Fibroblast of lung (primary cell): ENCODE measurements at regions not wholly inside any gene's neighbourhood (a gene's known extent, or its start where the extent isn't known, plus 50 kb on each side); places are given as distances from the start of the nearest gene placed in this dataset.

Experiments
- DNase-seq, 2 donors: peaks; one replicate each; pipeline versions ENCODE4 v3.0.0 to v3.0.0-alpha.2; 2010; ENCODE audit warnings: low read depth in 2 of 2
- H2AFZ ChIP-seq: 2 replicates; pipeline ENCODE4 v1.5.1; 2012; ENCODE audit warnings: low read length, control low read depth, inconsistent platforms
- H3K27ac ChIP-seq: 2 replicates; pipeline ENCODE4 v1.5.1; 2011; ENCODE audit warnings: low read length, control low read depth; ENCODE audit not compliant: insufficient read depth
- H3K27me3 ChIP-seq: 2 replicates; pipeline ENCODE4 v1.5.1; 2011; ENCODE audit warnings: mild to moderate bottlenecking, low read length; ENCODE audit not compliant: control insufficient read depth, insufficient read depth
- H3K36me3 ChIP-seq: 2 replicates; pipeline ENCODE4 v1.5.1; 2011; ENCODE audit warnings: low read length; ENCODE audit not compliant: control insufficient read depth, insufficient read depth
- H3K4me1 ChIP-seq: 2 replicates; pipeline ENCODE4 v1.5.1; 2011; ENCODE audit warnings: low read length; ENCODE audit not compliant: control insufficient read depth, insufficient read depth; ENCODE audit errors: extremely low read depth
- H3K4me2 ChIP-seq: 2 replicates; pipeline ENCODE4 v1.5.1; 2011; ENCODE audit warnings: low read length, control low read depth; ENCODE audit not compliant: insufficient read depth; ENCODE audit errors: extremely low read depth
- H3K4me3 ChIP-seq, 4 experiments: fragments of 200-600 bp in 1 of 4; sonication (generic) in 1 of 4; replicated peaks in 1 of 4; 2 replicates each; pipeline ENCODE4 v1.5.1; 2011 to 2016; ENCODE audit warnings: low read length in 4 of 4, low read depth in 3 of 4, mild to moderate bottlenecking in 3 of 4, control low read depth in 2 of 4, inconsistent platforms in 1 of 4, mixed read lengths in 1 of 4; ENCODE audit not compliant: insufficient read depth in 1 of 4; ENCODE audit errors: control extremely low read depth in 1 of 4
- H3K79me2 ChIP-seq: 2 replicates; pipeline ENCODE4 v1.5.1; 2012; ENCODE audit warnings: mild to moderate bottlenecking, low read length, inconsistent platforms; ENCODE audit not compliant: control insufficient read depth, insufficient read depth
- H3K9ac ChIP-seq: 2 replicates; pipeline ENCODE4 v1.5.1; 2011; ENCODE audit warnings: mild to moderate bottlenecking, low read length, control low read depth; ENCODE audit not compliant: insufficient read depth
- H3K9me3 ChIP-seq: 2 replicates; pipeline ENCODE4 v1.5.1; 2012; ENCODE audit warnings: low read depth, low read length; ENCODE audit not compliant: control insufficient read depth, insufficient read depth
- H4K20me1 ChIP-seq: 2 replicates; pipeline ENCODE4 v1.5.1; 2011; ENCODE audit warnings: low read length; ENCODE audit not compliant: control insufficient read depth, insufficient read depth; ENCODE audit errors: extremely low read depth
- EZH2 ChIP-seq: IDR thresholded peaks from 2 replicates; pipeline ENCODE4 v1.5.1; 2012; ENCODE audit warnings: low read length, control low read depth, mild to moderate bottlenecking; ENCODE audit errors: missing control alignments
- TF ChIP-seq, protein P1 (sequence below), 2 donors: IDR thresholded peaks in 1 of 2; conservative IDR thresholded peaks in 1 of 2; 1 replicate in 1 of 2; 2 replicates in 1 of 2; pipeline ENCODE4 v1.5.1; 2011 to 2012; ENCODE audit warnings: low read length in 2 of 2, control low read depth in 1 of 2, inconsistent platforms in 1 of 2, low read depth in 1 of 2, mild to moderate bottlenecking in 1 of 2

DNA sequence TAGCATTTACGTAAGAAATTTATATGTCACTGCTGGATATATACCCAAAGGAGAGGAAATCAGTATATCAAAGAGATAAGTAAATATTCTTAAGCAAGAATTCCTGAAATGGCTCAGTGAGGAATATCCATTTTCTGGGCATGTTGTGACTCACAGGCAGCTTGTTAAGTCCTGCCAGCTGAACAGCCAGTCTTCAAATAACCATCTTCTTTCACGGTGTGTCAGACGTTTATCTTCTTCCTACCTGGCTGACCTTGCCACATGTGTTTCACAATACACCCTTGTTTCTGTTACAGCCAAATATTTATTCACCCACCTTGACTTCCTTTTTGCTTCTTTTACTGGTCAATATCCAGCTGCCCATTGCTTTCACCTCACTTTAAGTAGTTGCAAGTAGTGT, 648.1 kb downstream of the ANKRD7 start:
- DNase-seq, result no peak
- no peaks in the 10 kb centered on the region for H3K36me3 ChIP-seq
- H3K27ac ChIP-seq, result no peak overlapping the region
- TF ChIP-seq, protein P1, sequence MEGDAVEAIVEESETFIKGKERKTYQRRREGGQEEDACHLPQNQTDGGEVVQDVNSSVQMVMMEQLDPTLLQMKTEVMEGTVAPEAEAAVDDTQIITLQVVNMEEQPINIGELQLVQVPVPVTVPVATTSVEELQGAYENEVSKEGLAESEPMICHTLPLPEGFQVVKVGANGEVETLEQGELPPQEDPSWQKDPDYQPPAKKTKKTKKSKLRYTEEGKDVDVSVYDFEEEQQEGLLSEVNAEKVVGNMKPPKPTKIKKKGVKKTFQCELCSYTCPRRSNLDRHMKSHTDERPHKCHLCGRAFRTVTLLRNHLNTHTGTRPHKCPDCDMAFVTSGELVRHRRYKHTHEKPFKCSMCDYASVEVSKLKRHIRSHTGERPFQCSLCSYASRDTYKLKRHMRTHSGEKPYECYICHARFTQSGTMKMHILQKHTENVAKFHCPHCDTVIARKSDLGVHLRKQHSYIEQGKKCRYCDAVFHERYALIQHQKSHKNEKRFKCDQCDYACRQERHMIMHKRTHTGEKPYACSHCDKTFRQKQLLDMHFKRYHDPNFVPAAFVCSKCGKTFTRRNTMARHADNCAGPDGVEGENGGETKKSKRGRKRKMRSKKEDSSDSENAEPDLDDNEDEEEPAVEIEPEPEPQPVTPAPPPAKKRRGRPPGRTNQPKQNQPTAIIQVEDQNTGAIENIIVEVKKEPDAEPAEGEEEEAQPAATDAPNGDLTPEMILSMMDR (conservative IDR thresholded peaks at IDR 0.05 in 1 of 2, IDR thresholded peaks at IDR 0.05 in 1 of 2; ENCODE audit: low read depth in 1 of 2, low read length in 2 of 2), result no peak
- TF ChIP-seq EZH2, result no peak
- no peak overlapping the region for H2AFZ ChIP-seq
- H3K4me2 ChIP-seq, result no peak overlapping the region
- no peaks in the 10 kb centered on the region for H3K79me2 ChIP-seq
- H4K20me1 ChIP-seq, result no peaks in the 10 kb centered on the region
- H3K9me3 ChIP-seq, result no peaks in the 10 kb centered on the region
- no peaks in the 10 kb centered on the region for H3K27me3 ChIP-seq
- no peak overlapping the region for H3K4me3 ChIP-seq
- H3K9ac ChIP-seq, result no peak overlapping the region
- no peaks in the 10 kb centered on the region for H3K4me1 ChIP-seq

DNA sequence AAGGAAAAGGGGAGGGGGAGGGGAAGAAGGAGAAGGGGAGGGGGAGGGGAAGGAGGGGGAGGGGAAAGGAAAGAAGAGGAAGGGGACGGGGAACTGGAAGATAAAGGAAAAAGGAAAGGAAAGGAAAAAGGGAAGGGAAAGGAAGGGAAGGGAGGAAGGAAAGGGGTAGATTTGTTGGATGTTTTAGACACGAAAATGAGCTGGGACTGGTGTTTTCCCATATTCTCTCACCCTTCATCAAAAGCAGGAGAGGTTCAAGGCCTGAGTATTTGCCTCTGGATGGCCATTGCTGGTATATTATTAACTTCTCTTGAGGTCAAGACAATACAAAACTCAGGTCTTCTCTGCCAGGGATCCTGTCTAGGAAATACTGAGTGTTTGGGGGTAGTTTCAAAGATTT, 652.7 kb downstream of the ANKRD7 start:
- Histone ChIP-seq H4K20me1 (no peaks in the 10 kb centered on the region), H2AFZ (no peak overlapping the region), H3K36me3 (no peaks in the 10 kb centered on the region), H3K4me2 (no peak overlapping the region), H3K9me3 (no peaks in the 10 kb centered on the region), H3K9ac (no peak overlapping the region), H3K4me3 (no peak overlapping the region), H3K79me2 (no peaks in the 10 kb centered on the region), H3K4me1 (no peaks in the 10 kb centered on the region), H3K27ac (no peak overlapping the region), H3K27me3 (no peaks in the 10 kb centered on the region)
- DNase-seq, result no peak
- TF ChIP-seq, protein P1 (conservative IDR thresholded peaks at IDR 0.05 in 1 of 2, IDR thresholded peaks at IDR 0.05 in 1 of 2; ENCODE audit: low read depth in 1 of 2, low read length in 2 of 2), result no peak
- no peak for TF ChIP-seq EZH2

DNA sequence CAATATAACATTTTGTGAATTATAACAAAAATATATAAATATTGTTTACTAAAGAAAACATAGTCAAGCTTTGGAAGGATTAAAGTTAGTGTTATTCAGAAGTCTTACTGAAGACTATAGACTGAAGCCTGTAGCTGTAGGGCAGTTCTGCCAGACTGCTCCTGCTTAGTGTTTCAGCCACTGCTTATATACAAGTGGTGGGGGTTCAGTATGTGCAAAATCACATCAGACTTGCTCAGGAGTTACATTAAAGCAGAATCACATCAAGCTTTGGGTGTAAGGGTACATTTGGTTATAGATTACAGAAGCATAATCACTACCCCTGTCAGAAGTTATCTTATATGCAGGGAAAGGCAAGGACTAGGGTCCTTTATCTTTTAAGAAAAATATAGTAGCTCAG, 653.8 kb downstream of the ANKRD7 start:
- Histone ChIP-seq H2AFZ (no peak overlapping the region), H3K36me3 (no peaks in the 10 kb centered on the region), H3K79me2 (no peaks in the 10 kb centered on the region), H3K4me1 (no peaks in the 10 kb centered on the region), H3K4me2 (no peak overlapping the region), H3K9ac (no peak overlapping the region), H3K27ac (no peak overlapping the region), H4K20me1 (no peaks in the 10 kb centered on the region), H3K27me3 (no peaks in the 10 kb centered on the region), H3K9me3 (no peaks in the 10 kb centered on the region), H3K4me3 (no peak overlapping the region)
- no peak for DNase-seq
- TF ChIP-seq, protein P1 (conservative IDR thresholded peaks at IDR 0.05 in 1 of 2, IDR thresholded peaks at IDR 0.05 in 1 of 2; ENCODE audit: low read depth in 1 of 2, low read length in 2 of 2), result no peak
